Motor neuron (in vitro differentiated cells): ENCODE measurements at regions not wholly inside any gene's neighbourhood (a gene's known extent, or its start where the extent isn't known, plus 50 kb on each side); places are given as distances from the start of the nearest gene placed in this dataset.

ENCODE experiments used
- ATAC-seq, 8 experiments: fragments of 200-7000 bp; cut with Tn5 transposase; replicated peaks in 6 of 8; 2 replicates each; pipeline ENCODE4 v1.8.0; 2021; ENCODE audit warnings: mild to moderate bottlenecking in 8 of 8, moderate library complexity in 8 of 8
- H3K27ac ChIP-seq, 2 donors: fragments of 250-450 bp; sonication (Bioruptor Pico); 2 replicates each; pipeline ENCODE4 v1.9.0; 2021; ENCODE audit warnings: antibody characterized with exemption in 2 of 2, mild to moderate bottlenecking in 2 of 2, moderate library complexity in 1 of 2
- H3K4me1 ChIP-seq, 2 donors: fragments of 250-450 bp; sonication (Bioruptor Pico); replicated peaks in 1 of 2; 2 replicates each; pipeline ENCODE4 v1.6.1; 2021; ENCODE audit warnings: antibody characterized with exemption in 2 of 2, mild to moderate bottlenecking in 2 of 2, moderate library complexity in 1 of 2
- H3K4me3 ChIP-seq, 5 donors: fragments of 250-450 bp; sonication (Bioruptor Pico); 2 replicates each; pipeline ENCODE4 v1.9.0; 2021; ENCODE audit warnings: antibody characterized with exemption in 5 of 5, mild to moderate bottlenecking in 5 of 5, moderate library complexity in 4 of 5
- WGBS, 10 experiments: fragments of 450-650 bp; shearing (Covaris generic); methylation state at CpG; one replicate each; pipeline ENCODE4 v1.0.0; 2022; 5-methylcytosine and 5-hydroxymethylcytosine counted together
- in situ Hi-C, 9 experiments: fragments of 400-800 bp; cut with MboI; loops; one replicate each; pipeline ENCODE4 v1.15.0; 2021; ENCODE audit warnings: low sequenced_read_pairs in 9 of 9, low pct_unique_long_range_greater_than_20kb in 2 of 9; ENCODE audit not compliant: unreplicated experiment in 9 of 9

DNA sequence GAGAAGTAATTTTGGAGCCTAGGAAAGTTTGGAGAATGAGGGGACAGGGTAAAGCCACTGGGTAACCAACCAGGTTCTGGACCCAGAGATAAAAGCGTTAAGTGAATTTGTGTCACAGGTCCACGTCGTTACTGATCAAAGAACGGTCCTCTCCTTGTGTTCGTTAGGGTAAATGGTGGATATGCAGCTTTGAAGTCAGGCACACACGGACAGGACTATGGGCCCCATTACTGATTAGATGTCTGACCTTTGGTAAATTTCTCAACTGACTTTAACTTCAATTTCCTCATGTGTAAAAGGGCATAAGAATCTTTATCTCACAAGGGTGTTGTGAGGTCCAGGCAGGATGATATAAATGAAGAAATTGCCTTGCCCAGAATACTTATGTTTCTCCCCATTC, 76.6 kb downstream of the EMP1 start:
- 29 to 96% (median 87%) methylated on average over 3 to 6 of the region's 6 CpGs; no CpG with 5 or more reads in 1 of the 10 experiments for WGBS, 10 experiments
- Histone ChIP-seq H3K4me3 (no peak overlapping the region), H3K4me1 (peaks cover 30 to 32% of the 10 kb centered on the region in 2 donors), H3K27ac (no peak overlapping the region)
- in situ Hi-C loops = loop anchor here in 2 of 9 experiments (25.0 kb wide), 2 partner anchors 389 to 889 kb away; no protein-coding TSS in a partner anchor
- no peak for ATAC-seq

DNA sequence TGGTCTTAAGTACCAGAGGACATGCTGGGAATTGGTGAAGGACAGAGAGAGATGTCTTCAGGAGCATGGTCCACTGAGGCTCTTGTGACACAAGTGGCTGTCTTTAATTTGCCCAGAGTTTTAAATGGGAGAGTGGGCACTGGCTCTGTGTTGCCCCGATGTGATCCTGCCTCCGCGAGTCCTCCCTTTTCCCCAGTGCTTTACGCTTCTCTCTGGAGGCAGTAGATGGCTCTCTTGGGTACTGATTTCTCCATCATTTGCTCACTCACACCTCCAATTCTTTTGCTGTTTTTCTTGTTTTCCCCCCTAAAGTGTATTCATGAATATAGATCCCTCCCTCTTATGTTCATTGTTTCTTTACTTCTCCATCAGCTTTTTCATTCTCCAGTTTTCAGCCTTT, 74.3 kb downstream of the EMP1 start:
- Histone ChIP-seq H3K4me3 (no peak overlapping the region), H3K4me1 (peaks cover 7 to 9% of the 10 kb centered on the region in 2 donors), H3K27ac (no peak overlapping the region)
- in situ Hi-C loops = loop anchor here in 2 of 9 experiments (25.0 kb wide), 2 partner anchors 391 to 891 kb away; no protein-coding TSS in a partner anchor
- no peak for ATAC-seq
- 35 to 100% (median 85%) methylated on average over 1 to 4 of the region's 4 CpGs; no CpG with 5 or more reads in 2 of the 10 experiments for WGBS, 10 experiments
